HEK293 (cell line): ENCODE measurements at regions not wholly inside any gene's neighbourhood (a gene's known extent, or its start where the extent isn't known, plus 50 kb on each side); places are given as distances from the start of the nearest gene placed in this dataset.

ENCODE experiments used
- CTCF ChIA-PET: fragments of 350-600 bp; formaldehyde crosslinking; extraction: SDS; loops from one replicate; lab custom pipeline; 2021; ENCODE audit warnings: antibody characterized with exemption; lab: Yijun Ruan, JAX
- POLR2A ChIA-PET: fragments of 300-600 bp; formaldehyde crosslinking; extraction: SDS; loops from one replicate; lab custom pipeline; 2020; ENCODE audit warnings: antibody characterized with exemption, inconsistent platforms; lab: Yijun Ruan, JAX
- H3K27ac ChIP-seq: fragments of 200-500 bp; sonication (Bioruptor generic); 2 replicates; pipeline ENCODE4 v1.5.1; 2014; ENCODE audit warnings: low read depth, low read length, control low read depth, inconsistent platforms; ENCODE audit errors: extremely low read depth
- H3K36me3 ChIP-seq, 2 experiments: fragments of 200-500 bp in 1 of 2; sonication (Bioruptor generic) in 1 of 2; 1 replicate in 1 of 2; 2 replicates in 1 of 2; pipeline ENCODE4 v1.5.1; 2014 to 2017; ENCODE audit warnings: inconsistent platforms in 2 of 2, low read length in 2 of 2; ENCODE audit not compliant: control insufficient read depth in 2 of 2, insufficient read depth in 1 of 2
- H3K4me1 ChIP-seq: fragments of 200-500 bp; sonication (Bioruptor generic); 2 replicates; pipeline ENCODE4 v1.5.1; 2014; ENCODE audit warnings: mild to moderate bottlenecking, low read length, inconsistent platforms; ENCODE audit not compliant: control insufficient read depth, insufficient read depth
- H3K4me3 ChIP-seq: 2 replicates; pipeline ENCODE4 v1.5.1; 2011; ENCODE audit warnings: low read depth, mild to moderate bottlenecking, control low read depth, low read length, moderate library complexity
- H3K9me3 ChIP-seq: fragments of 200-500 bp; sonication (Bioruptor generic); 2 replicates; pipeline ENCODE4 v1.5.1; 2014; ENCODE audit warnings: low read depth, low read length, inconsistent platforms; ENCODE audit not compliant: control insufficient read depth, insufficient read depth
- BCL11A ChIP-seq: fragments of 450-650 bp; formaldehyde crosslinking; IDR thresholded peaks from 2 replicates; pipeline ENCODE4 v1.5.1; 2016; ENCODE audit warnings: low read depth, missing biosample characterization, missing genetic modification characterization
- HOXC10 ChIP-seq: sonication (generic); formaldehyde crosslinking; IDR thresholded peaks from 2 replicates; pipeline ENCODE4 v1.8.1; 2023; ENCODE audit warnings: mild to moderate bottlenecking, missing genetic modification reagents
- IKZF3 ChIP-seq: fragments of 450-650 bp; IDR thresholded peaks from 2 replicates; pipeline ENCODE4 v1.5.0; 2018; ENCODE audit warnings: missing biosample characterization, mild to moderate bottlenecking, missing genetic modification characterization, moderate library complexity
- ZIC2 ChIP-seq: fragments of 450-650 bp; formaldehyde crosslinking; IDR thresholded peaks from 2 replicates; pipeline ENCODE4 v1.5.1; 2016; ENCODE audit warnings: missing biosample characterization, missing genetic modification characterization
- ZNF146 ChIP-seq: fragments of 450-650 bp; formaldehyde crosslinking; IDR thresholded peaks from 2 replicates; pipeline ENCODE4 v1.5.1; 2016; ENCODE audit warnings: missing biosample characterization, missing genetic modification characterization
- ZNF16 ChIP-seq: fragments of 450-650 bp; formaldehyde crosslinking; IDR thresholded peaks from 2 replicates; pipeline ENCODE4 v1.5.1; 2016; ENCODE audit warnings: low read depth, missing biosample characterization, missing genetic modification characterization
- ZNF175 ChIP-seq: fragments of 450-650 bp; formaldehyde crosslinking; IDR thresholded peaks from 2 replicates; pipeline ENCODE4 v1.5.1; 2016; ENCODE audit warnings: missing biosample characterization, missing genetic modification characterization
- ZNF221 ChIP-seq: fragments of 450-650 bp; formaldehyde crosslinking; IDR thresholded peaks from 2 replicates; pipeline ENCODE4 v1.5.1; 2017; ENCODE audit warnings: missing biosample characterization, missing genetic modification characterization, borderline replicate concordance
- ZNF24 ChIP-seq: fragments of 450-650 bp; formaldehyde crosslinking; IDR thresholded peaks from 2 replicates; pipeline ENCODE4 v1.5.1; 2016; ENCODE audit warnings: missing biosample characterization, missing genetic modification characterization
- ZNF350 ChIP-seq: fragments of 450-650 bp; formaldehyde crosslinking; IDR thresholded peaks from 2 replicates; pipeline ENCODE4 v1.5.0; 2017; ENCODE audit warnings: missing biosample characterization, mild to moderate bottlenecking, missing genetic modification characterization
- ZNF366 ChIP-seq: fragments of 450-650 bp; formaldehyde crosslinking; conservative IDR thresholded peaks from 2 replicates; pipeline ENCODE4 v1.5.1; 2016; ENCODE audit warnings: missing biosample characterization, missing genetic modification characterization
- ZNF37A ChIP-seq: fragments of 450-650 bp; IDR thresholded peaks from 2 replicates; pipeline ENCODE4 v1.5.1; 2018; ENCODE audit warnings: missing biosample characterization, missing genetic modification characterization
- ZNF391 ChIP-seq: fragments of 450-650 bp; formaldehyde crosslinking; IDR thresholded peaks from 2 replicates; pipeline ENCODE4 v1.5.1; 2016; ENCODE audit warnings: low read depth, missing biosample characterization, missing genetic modification characterization, borderline replicate concordance
- ZNF394 ChIP-seq: fragments of 450-650 bp; formaldehyde crosslinking; IDR thresholded peaks from 2 replicates; pipeline ENCODE4 v1.5.1; 2016; ENCODE audit warnings: missing biosample characterization, missing genetic modification characterization, mild to moderate bottlenecking, moderate library complexity, borderline replicate concordance
- ZNF416 ChIP-seq: fragments of 450-650 bp; formaldehyde crosslinking; IDR thresholded peaks from 2 replicates; pipeline ENCODE4 v1.5.1; 2016; ENCODE audit warnings: missing biosample characterization, missing genetic modification characterization
- ZNF544 ChIP-seq: fragments of 450-650 bp; formaldehyde crosslinking; IDR thresholded peaks from 2 replicates; pipeline ENCODE4 v1.5.0; 2017; ENCODE audit warnings: missing biosample characterization, missing genetic modification characterization
- ZNF548 ChIP-seq: fragments of 450-650 bp; formaldehyde crosslinking; IDR thresholded peaks from 2 replicates; pipeline ENCODE4 v1.5.1; 2016; ENCODE audit warnings: missing biosample characterization, missing genetic modification characterization
- ZNF610 ChIP-seq: fragments of 450-650 bp; formaldehyde crosslinking; IDR thresholded peaks from 2 replicates; pipeline ENCODE4 v1.5.1; 2016; ENCODE audit warnings: missing biosample characterization, missing genetic modification characterization, borderline replicate concordance
- ZNF624 ChIP-seq: fragments of 450-650 bp; formaldehyde crosslinking; IDR thresholded peaks from 2 replicates; pipeline ENCODE4 v1.5.1; 2017; ENCODE audit warnings: missing biosample characterization, missing genetic modification characterization
- ZNF664 ChIP-seq: fragments of 450-650 bp; formaldehyde crosslinking; IDR thresholded peaks from 2 replicates; pipeline ENCODE4 v1.5.1; 2016; ENCODE audit warnings: missing biosample characterization, missing genetic modification characterization
- ZNF747 ChIP-seq: fragments of 450-650 bp; formaldehyde crosslinking; IDR thresholded peaks from 2 replicates; pipeline ENCODE4 v1.5.1; 2016; ENCODE audit warnings: missing biosample characterization, missing genetic modification characterization
- ZNF768 ChIP-seq: fragments of 450-650 bp; formaldehyde crosslinking; IDR thresholded peaks from 2 replicates; pipeline ENCODE4 v1.5.1; 2018; ENCODE audit warnings: missing biosample characterization, mild to moderate bottlenecking, missing genetic modification characterization
- TF ChIP-seq, protein P1 (sequence below): fragments of 450-650 bp; formaldehyde crosslinking; IDR thresholded peaks from 2 replicates; pipeline ENCODE4 v1.5.1; 2016; ENCODE audit warnings: missing biosample characterization, missing genetic modification characterization
- TF ChIP-seq, protein P2 (sequence below): fragments of 450-650 bp; formaldehyde crosslinking; IDR thresholded peaks from 2 replicates; pipeline ENCODE4 v1.5.1; 2016; ENCODE audit warnings: missing biosample characterization, missing genetic modification characterization
- TF ChIP-seq, protein P3 (sequence below): fragments of 450-650 bp; formaldehyde crosslinking; optimal IDR thresholded peaks from 2 replicates; pipeline ENCODE3; 2016; ENCODE audit warnings: missing biosample characterization, mild to moderate bottlenecking, missing genetic modification characterization
- TF ChIP-seq, protein P4 (sequence below): fragments of 450-650 bp; formaldehyde crosslinking; conservative IDR thresholded peaks from 2 replicates; pipeline ENCODE4 v1.5.1; 2016; ENCODE audit warnings: low read depth, missing biosample characterization, missing genetic modification characterization

DNA sequence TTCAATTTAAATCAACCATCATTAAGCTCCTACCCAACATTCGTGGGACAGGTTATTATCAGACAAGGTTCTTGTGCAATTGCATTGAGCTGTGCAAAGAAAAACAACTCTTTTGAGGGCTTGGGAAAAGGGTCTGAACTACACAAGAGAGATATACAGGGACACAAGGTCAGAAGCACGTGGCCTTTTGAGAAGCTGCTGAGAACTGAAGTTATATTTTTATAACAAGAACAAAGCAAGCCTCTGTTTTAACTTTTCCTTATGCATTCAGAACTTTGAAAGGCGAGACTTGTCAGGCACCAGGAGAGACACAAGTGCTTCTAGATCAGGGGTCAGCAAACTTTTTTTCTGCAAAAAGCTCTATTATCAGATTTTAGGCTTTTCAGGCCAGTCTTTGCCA, 274.8 kb upstream of the VCX start:
- POLR2A ChIA-PET: no interaction called here
- TF ChIP-seq ZNF624 (tag by site-specific recombination): no peak
- TF ChIP-seq ZNF221 (tag by site-specific recombination): no peak
- TF ChIP-seq HOXC10 (CRISPR knock-in tag): no peak
- TF ChIP-seq, protein P1, sequence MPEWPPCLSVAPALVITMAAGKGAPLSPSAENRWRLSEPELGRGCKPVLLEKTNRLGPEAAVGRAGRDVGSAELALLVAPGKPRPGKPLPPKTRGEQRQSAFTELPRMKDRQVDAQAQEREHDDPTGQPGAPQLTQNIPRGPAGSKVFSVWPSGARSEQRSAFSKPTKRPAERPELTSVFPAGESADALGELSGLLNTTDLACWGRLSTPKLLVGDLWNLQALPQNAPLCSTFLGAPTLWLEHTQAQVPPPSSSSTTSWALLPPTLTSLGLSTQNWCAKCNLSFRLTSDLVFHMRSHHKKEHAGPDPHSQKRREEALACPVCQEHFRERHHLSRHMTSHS (tag by site-specific recombination): no peak
- TF ChIP-seq ZNF175: no peak
- no peak for TF ChIP-seq ZNF350 (tag by site-specific recombination)
- TF ChIP-seq ZNF544 (tag by site-specific recombination): no peak
- TF ChIP-seq ZNF366 (tag by site-specific recombination): no peak
- TF ChIP-seq BCL11A (tag by site-specific recombination): no peak
- TF ChIP-seq ZNF548 (tag by site-specific recombination): no peak
- CTCF ChIA-PET: no interaction called here
- Histone ChIP-seq H3K4me3 (no peak overlapping the region), H3K4me1 (no peaks in the 10 kb centered on the region), H3K9me3 (no peaks in the 10 kb centered on the region), H3K27ac (no peak overlapping the region), H3K36me3 (no peaks in the 10 kb centered on the region)

DNA sequence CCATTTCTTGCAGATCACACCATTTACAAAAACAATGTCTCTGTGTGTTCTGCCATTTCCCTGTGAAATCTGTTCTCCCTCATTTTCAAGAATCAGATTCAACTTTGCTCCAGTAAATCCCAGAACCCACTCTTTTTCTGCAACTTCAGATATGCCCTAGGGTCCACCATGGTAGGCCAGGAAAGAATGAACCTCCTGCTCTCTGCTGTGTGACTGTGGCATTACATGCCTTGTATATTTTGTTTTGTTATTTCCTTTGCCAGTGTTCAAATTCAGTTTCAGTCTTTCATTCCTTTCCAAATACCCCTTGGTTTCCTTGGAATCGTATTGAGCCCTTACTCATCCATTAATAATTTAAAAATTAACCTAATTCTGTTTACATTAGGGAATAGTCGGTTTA, 290.2 kb upstream of the VCX start:
- CTCF ChIA-PET: no interaction called here
- no peaks in the 10 kb centered on the region for H3K9me3 ChIP-seq
- H3K36me3 ChIP-seq: no peaks in the 10 kb centered on the region
- H3K4me3 ChIP-seq: no peak overlapping the region
- POLR2A ChIA-PET: no interaction called here
- H3K27ac ChIP-seq: no peak overlapping the region
- H3K4me1 ChIP-seq: no peaks in the 10 kb centered on the region
- TF ChIP-seq, protein P2, sequence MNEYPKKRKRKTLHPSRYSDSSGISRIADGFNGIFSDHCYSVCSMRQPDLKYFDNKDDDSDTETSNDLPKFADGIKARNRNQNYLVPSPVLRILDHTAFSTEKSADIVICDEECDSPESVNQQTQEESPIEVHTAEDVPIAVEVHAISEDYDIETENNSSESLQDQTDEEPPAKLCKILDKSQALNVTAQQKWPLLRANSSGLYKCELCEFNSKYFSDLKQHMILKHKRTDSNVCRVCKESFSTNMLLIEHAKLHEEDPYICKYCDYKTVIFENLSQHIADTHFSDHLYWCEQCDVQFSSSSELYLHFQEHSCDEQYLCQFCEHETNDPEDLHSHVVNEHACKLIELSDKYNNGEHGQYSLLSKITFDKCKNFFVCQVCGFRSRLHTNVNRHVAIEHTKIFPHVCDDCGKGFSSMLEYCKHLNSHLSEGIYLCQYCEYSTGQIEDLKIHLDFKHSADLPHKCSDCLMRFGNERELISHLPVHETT (tag by site-specific recombination): no peak
- TF ChIP-seq ZIC2 (no peak), ZNF610 (tag by site-specific recombination) (no peak), ZNF24 (no peak), ZNF768 (tag by site-specific recombination) (no peak), ZNF37A (tag by site-specific recombination) (no peak), ZNF391 (tag by site-specific recombination) (no peak), ZNF146 (tag by site-specific recombination) (no peak), ZNF394 (tag by site-specific recombination) (no peak), ZNF747 (tag by site-specific recombination) (no peak), ZNF664 (tag by site-specific recombination) (no peak), IKZF3 (tag by site-specific recombination) (no peak), ZNF416 (no peak), ZNF16 (tag by site-specific recombination) (no peak)
- TF ChIP-seq, protein P3, sequence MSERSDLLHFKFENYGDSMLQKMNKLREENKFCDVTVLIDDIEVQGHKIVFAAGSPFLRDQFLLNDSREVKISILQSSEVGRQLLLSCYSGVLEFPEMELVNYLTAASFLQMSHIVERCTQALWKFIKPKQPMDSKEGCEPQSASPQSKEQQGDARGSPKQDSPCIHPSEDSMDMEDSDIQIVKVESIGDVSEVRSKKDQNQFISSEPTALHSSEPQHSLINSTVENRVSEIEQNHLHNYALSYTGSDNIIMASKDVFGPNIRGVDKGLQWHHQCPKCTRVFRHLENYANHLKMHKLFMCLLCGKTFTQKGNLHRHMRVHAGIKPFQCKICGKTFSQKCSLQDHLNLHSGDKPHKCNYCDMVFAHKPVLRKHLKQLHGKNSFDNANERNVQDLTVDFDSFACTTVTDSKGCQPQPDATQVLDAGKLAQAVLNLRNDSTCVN (tag by site-specific recombination): no peak
- TF ChIP-seq, protein P4, sequence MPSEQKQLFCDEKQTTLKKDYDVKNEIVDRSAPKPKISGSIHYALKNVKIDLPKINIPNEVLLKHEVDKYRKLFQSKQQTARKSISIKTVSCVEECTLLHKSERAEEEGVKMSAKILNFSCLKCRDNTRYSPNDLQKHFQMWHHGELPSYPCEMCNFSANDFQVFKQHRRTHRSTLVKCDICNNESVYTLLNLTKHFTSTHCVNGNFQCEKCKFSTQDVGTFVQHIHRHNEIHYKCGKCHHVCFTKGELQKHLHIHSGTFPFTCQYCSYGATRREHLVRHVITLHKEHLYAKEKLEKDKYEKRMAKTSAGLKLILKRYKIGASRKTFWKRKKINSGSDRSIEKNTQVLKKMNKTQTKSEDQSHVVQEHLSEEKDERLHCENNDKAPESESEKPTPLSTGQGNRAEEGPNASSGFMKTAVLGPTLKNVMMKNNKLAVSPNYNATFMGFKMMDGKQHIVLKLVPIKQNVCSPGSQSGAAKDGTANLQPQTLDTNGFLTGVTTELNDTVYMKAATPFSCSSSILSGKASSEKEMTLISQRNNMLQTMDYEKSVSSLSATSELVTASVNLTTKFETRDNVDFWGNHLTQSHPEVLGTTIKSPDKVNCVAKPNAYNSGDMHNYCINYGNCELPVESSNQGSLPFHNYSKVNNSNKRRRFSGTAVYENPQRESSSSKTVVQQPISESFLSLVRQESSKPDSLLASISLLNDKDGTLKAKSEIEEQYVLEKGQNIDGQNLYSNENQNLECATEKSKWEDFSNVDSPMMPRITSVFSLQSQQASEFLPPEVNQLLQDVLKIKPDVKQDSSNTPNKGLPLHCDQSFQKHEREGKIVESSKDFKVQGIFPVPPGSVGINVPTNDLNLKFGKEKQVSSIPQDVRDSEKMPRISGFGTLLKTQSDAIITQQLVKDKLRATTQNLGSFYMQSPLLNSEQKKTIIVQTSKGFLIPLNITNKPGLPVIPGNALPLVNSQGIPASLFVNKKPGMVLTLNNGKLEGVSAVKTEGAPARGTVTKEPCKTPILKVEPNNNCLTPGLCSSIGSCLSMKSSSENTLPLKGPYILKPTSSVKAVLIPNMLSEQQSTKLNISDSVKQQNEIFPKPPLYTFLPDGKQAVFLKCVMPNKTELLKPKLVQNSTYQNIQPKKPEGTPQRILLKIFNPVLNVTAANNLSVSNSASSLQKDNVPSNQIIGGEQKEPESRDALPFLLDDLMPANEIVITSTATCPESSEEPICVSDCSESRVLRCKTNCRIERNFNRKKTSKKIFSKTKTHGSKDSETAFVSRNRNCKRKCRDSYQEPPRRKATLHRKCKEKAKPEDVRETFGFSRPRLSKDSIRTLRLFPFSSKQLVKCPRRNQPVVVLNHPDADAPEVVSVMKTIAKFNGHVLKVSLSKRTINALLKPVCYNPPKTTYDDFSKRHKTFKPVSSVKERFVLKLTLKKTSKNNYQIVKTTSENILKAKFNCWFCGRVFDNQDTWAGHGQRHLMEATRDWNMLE: no peak
